BJ (cell line): ENCODE measurements at regions not wholly inside any gene's neighbourhood (a gene's known extent, or its start where the extent isn't known, plus 50 kb on each side); places are given as distances from the start of the nearest gene placed in this dataset. TPM values are rescaled to one million over a fixed set of nuclear protein-coding genes. Genes with fewer than 3 reads are reported as not detected.

ENCODE experiments used
- CTCF ChIA-PET: fragments of 350-600 bp; formaldehyde crosslinking; extraction: SDS; loops from one replicate; lab custom pipeline; 2021; ENCODE audit warnings: antibody characterized with exemption, inconsistent platforms; lab: Yijun Ruan, JAX
- POLR2A ChIA-PET: fragments of 300-600 bp; sonication (Branson Sonifier 250); formaldehyde crosslinking; extraction: SDS; loops from one replicate; lab custom pipeline; 2021; ENCODE audit warnings: antibody characterized with exemption; lab: Charles Lee
- DNase-seq: peaks from one replicate; pipeline ENCODE4 v3.0.0-alpha.2; 2011; ENCODE audit warnings: low read depth
- H3K27me3 ChIP-seq: 2 replicates; pipeline ENCODE4 v1.6.0; 2011; ENCODE audit warnings: low read length; ENCODE audit not compliant: control insufficient read depth, insufficient read depth
- H3K36me3 ChIP-seq: 2 replicates; pipeline ENCODE4 v1.5.1; 2011; ENCODE audit warnings: low read length; ENCODE audit not compliant: control insufficient read depth, insufficient read depth
- H3K4me3 ChIP-seq: 2 replicates; pipeline ENCODE4 v1.5.1; 2011; ENCODE audit warnings: low read depth, mild to moderate bottlenecking, control low read depth, low read length
- small RNA-seq: library from RNA; depleted of rRNA; stranded (forward); fragments of <200 nt; gene quantifications from one replicate; pipeline ENCODE3, GENCODE V24; 2012; ENCODE audit warnings: low replicate concordance, low read depth; ENCODE audit not compliant: insufficient read length
- TF ChIP-seq, protein P1 (sequence below): IDR thresholded peaks from 2 replicates; pipeline ENCODE4 v1.5.1; 2011; ENCODE audit warnings: low read depth, mild to moderate bottlenecking, control low read depth, inconsistent platforms, low read length, moderate library complexity; ENCODE audit not compliant: insufficient read depth

DNA sequence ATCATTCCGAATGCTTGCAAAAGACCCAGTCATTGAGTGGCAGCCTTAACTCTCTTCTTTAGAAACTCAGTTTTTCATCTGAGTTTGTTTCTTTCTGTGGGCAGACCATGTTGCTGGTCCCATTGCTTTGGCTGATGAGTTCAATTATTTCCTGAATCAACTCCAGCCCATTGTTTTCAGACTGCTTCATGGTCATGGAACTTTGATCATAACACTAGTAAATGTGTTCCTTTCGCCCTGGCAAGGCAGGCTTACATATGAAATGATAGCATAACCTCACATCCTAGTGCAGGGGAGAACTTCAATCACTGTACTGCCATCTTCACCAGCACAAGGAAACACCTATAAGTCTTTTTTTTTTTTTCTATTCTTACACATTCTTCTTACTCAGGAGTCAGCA, 50.0 kb upstream of the DUSP10 start:
- CTCF ChIA-PET, result no interaction called here
- H3K27me3 ChIP-seq, result no peaks in the 10 kb centered on the region
- TF ChIP-seq, protein P1, sequence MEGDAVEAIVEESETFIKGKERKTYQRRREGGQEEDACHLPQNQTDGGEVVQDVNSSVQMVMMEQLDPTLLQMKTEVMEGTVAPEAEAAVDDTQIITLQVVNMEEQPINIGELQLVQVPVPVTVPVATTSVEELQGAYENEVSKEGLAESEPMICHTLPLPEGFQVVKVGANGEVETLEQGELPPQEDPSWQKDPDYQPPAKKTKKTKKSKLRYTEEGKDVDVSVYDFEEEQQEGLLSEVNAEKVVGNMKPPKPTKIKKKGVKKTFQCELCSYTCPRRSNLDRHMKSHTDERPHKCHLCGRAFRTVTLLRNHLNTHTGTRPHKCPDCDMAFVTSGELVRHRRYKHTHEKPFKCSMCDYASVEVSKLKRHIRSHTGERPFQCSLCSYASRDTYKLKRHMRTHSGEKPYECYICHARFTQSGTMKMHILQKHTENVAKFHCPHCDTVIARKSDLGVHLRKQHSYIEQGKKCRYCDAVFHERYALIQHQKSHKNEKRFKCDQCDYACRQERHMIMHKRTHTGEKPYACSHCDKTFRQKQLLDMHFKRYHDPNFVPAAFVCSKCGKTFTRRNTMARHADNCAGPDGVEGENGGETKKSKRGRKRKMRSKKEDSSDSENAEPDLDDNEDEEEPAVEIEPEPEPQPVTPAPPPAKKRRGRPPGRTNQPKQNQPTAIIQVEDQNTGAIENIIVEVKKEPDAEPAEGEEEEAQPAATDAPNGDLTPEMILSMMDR, result no peak
- no peaks in the 10 kb centered on the region for H3K36me3 ChIP-seq
- no peak overlapping the region for H3K4me3 ChIP-seq
- POLR2A ChIA-PET, result no interaction called here
- DNase-seq, result no peak

Small RNA genes in the stretch of these regions (small RNA-seq; reads per million reads assigned to genes)
- not detected for gene RNU6-403P
